ENCODE measurements at regions not wholly inside any gene's neighbourhood (a gene's known extent, or its start where the extent isn't known, plus 50 kb on each side); places are given as distances from the start of the nearest gene placed in this dataset.

DNA sequence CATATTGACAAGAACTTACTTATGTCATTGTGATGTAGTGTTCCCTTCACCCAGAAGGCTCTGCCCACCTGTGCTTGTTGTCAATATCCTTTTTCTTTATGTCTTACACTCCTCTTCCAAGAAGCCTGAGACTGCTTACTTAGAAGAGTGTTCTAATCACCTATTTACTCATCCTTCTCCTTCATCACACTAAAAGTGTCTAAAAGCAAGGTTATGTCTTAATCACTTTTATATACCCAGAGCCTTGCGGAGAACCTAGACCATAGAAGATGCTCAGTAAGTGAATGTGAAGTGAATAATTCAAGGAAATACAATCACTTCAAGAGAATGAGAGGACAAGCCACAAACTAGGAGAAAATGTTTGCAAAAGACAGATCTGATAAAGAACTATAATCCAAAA is 177.6 kb upstream of the S100G start:
- TF ChIP-seq, protein P1, sequence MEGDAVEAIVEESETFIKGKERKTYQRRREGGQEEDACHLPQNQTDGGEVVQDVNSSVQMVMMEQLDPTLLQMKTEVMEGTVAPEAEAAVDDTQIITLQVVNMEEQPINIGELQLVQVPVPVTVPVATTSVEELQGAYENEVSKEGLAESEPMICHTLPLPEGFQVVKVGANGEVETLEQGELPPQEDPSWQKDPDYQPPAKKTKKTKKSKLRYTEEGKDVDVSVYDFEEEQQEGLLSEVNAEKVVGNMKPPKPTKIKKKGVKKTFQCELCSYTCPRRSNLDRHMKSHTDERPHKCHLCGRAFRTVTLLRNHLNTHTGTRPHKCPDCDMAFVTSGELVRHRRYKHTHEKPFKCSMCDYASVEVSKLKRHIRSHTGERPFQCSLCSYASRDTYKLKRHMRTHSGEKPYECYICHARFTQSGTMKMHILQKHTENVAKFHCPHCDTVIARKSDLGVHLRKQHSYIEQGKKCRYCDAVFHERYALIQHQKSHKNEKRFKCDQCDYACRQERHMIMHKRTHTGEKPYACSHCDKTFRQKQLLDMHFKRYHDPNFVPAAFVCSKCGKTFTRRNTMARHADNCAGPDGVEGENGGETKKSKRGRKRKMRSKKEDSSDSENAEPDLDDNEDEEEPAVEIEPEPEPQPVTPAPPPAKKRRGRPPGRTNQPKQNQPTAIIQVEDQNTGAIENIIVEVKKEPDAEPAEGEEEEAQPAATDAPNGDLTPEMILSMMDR (IDR thresholded peaks at IDR 0.05), result no peak
- Histone ChIP-seq H3K27ac (no peak overlapping the region), H3K36me3 (no peaks in the 10 kb centered on the region), H3K4me3 (no peak overlapping the region), H3K9me3 (no peaks in the 10 kb centered on the region), H3K27me3 (no peaks in the 10 kb centered on the region), H3K4me1 (no peaks in the 10 kb centered on the region)
- no peak for DNase-seq (ENCODE audit: low spot score)

DNA sequence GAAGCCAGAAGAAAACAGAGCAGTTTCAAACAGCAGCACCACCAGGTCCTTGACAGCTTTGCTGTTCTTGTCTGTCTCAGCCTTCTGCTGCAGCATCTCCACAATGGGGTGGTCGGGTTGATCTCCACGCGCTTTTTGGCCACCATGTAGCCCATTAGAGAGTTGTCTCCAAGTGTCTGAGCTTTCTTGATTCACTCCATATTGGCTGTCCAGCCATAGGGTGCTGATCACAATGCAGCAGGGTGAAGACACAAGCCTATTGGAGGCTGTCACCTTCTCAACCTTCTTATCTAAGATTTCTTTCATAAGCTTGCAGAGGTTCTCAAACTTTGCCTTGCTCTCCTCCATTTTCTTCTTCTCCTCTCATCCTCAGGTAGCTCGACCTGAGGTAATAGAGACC is 175.4 kb upstream of the S100G start:
- TF ChIP-seq, protein P1 (IDR thresholded peaks at IDR 0.05), result no peak
- Histone ChIP-seq H3K27ac (no peak overlapping the region), H3K27me3 (no peaks in the 10 kb centered on the region), H3K36me3 (no peaks in the 10 kb centered on the region), H3K4me1 (no peaks in the 10 kb centered on the region), H3K9me3 (no peaks in the 10 kb centered on the region), H3K4me3 (no peak overlapping the region)
- no peak for DNase-seq (ENCODE audit: low spot score)

DNA sequence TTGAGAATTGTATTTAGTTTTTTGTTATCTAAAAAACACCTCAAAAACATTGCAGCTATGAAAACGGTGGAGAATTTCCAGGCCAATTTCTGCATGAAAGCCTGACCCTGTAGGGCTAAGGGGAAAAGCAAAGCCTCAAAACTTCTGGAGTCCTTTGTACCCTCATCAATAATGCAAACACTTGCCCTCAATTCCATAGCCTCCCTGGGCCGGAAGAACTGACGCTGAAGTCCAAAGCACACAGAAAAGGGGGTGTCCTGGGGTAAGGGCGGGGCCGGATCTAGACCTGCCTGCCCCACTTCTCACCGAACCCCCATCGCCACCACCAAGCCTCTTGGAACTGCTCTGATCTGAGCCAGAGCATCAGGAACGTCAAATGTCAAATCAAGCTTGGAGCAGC is 173.9 kb upstream of the S100G start:
- H3K9me3 ChIP-seq, result no peaks in the 10 kb centered on the region
- no peak overlapping the region for H3K27ac ChIP-seq
- no peaks in the 10 kb centered on the region for H3K27me3 ChIP-seq
- TF ChIP-seq, protein P1 (IDR thresholded peaks at IDR 0.05), result no peak
- no peaks in the 10 kb centered on the region for H3K4me1 ChIP-seq
- DNase-seq (ENCODE audit: low spot score), result no peak
- H3K4me3 ChIP-seq, result no peak overlapping the region
- H3K36me3 ChIP-seq, result no peaks in the 10 kb centered on the region

DNA sequence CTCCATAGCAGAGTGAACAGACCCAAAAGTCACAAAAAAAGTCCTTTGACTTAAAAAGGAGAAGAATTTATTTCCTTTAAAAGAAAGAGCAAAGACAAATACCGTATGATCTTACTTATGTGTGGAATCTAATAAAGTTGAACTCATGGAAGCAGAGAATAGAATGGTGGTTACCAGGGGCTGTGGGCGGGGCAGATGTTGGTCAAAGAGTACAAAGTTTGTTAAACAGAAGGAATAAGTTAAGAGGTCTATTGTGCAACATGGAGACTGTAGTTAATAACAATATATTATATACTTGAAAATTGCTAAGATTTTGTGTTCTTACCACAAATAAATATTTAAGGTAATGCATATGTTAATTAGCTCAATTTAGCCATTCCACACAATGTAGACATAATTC is 173.3 kb upstream of the S100G start:
- no peaks in the 10 kb centered on the region for H3K9me3 ChIP-seq
- no peak overlapping the region for H3K27ac ChIP-seq
- no peaks in the 10 kb centered on the region for H3K27me3 ChIP-seq
- H3K4me1 ChIP-seq, result no peaks in the 10 kb centered on the region
- no peak for DNase-seq (ENCODE audit: low spot score)
- TF ChIP-seq, protein P1 (IDR thresholded peaks at IDR 0.05), result no peak
- no peak overlapping the region for H3K4me3 ChIP-seq
- no peaks in the 10 kb centered on the region for H3K36me3 ChIP-seq

GRCh38 chrX:16479206-16479869 is 170.6 kb upstream of the S100G start:
- H3K4me1 ChIP-seq, result no peaks in the 10 kb centered on the region
- no peak overlapping the region for H3K27ac ChIP-seq
- TF ChIP-seq, protein P1 (IDR thresholded peaks at IDR 0.05), result no peak

DNA sequence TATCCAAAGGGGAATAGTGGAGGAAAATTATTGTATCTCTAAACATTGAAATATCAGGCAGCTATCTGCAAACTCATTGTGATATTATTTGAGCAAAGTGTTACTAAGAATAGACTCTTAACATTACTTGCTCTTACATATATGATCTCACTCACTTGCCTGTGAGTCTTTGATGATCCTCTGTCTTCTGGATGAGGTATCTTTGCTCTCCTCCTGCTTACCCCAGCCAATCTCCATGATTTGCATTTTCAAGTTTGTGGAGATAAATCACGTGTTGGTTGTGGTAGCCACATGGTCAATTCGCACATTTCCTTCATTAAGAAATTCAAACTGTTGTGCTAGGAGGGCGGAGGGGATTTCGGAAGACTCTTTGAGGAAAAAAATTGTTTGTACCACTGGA is 169.9 kb upstream of the S100G start:
- H3K36me3 ChIP-seq, result no peaks in the 10 kb centered on the region
- DNase-seq (ENCODE audit: low spot score), result no peak
- H3K4me1 ChIP-seq, result no peaks in the 10 kb centered on the region
- H3K9me3 ChIP-seq, result no peaks in the 10 kb centered on the region
- H3K27ac ChIP-seq, result no peak overlapping the region
- TF ChIP-seq, protein P1 (IDR thresholded peaks at IDR 0.05), result no peak
- H3K4me3 ChIP-seq, result no peak overlapping the region
- no peaks in the 10 kb centered on the region for H3K27me3 ChIP-seq

More at GRCh38 chrX:16479206-16479869, 170.6 kb upstream of the S100G start:
- no peak overlapping the region for H3K4me3 ChIP-seq
- H3K27me3 ChIP-seq, result no peaks in the 10 kb centered on the region
- no peak for DNase-seq (ENCODE audit: low spot score)
- H3K9me3 ChIP-seq, result no peaks in the 10 kb centered on the region
- H3K36me3 ChIP-seq, result no peaks in the 10 kb centered on the region
